ENCODE measurements at regions not wholly inside any gene's neighbourhood (a gene's known extent, or its start where the extent isn't known, plus 50 kb on each side); places are given as distances from the start of the nearest gene placed in this dataset.

GRCh38 chr7:121810831-121811672 is 61.9 kb upstream of the PTPRZ1 start:
- no peak for DNase-seq (ENCODE audit: low read depth in 2 of 2)

- DNase-seq (ENCODE audit: low read depth in 2 of 2), result no peak
These were observed 65.9 kb upstream of the PTPRZ1 start for GRCh38 chr7:121807078-121807477.

- no peak for DNase-seq (ENCODE audit: low read depth in 2 of 2)
These were observed 69.9 kb upstream of the PTPRZ1 start for GRCh38 chr7:121803039-121803438.

GRCh38 chr7:121800916-121801675 is 71.9 kb upstream of the PTPRZ1 start:
- no peak for DNase-seq (ENCODE audit: low read depth in 2 of 2)

- no peak for DNase-seq (ENCODE audit: low read depth in 2 of 2)
These were observed 74.1 kb upstream of the PTPRZ1 start for GRCh38 chr7:121798896-121799295.

- DNase-seq (ENCODE audit: low read depth in 2 of 2), result no peak
These were observed 74.5 kb upstream of the PTPRZ1 start for GRCh38 chr7:121798453-121798840.

GRCh38 chr7:121797657-121798452 is 75.1 kb upstream of the PTPRZ1 start:
- no peak for DNase-seq (ENCODE audit: low read depth in 2 of 2)

- DNase-seq (ENCODE audit: low read depth in 2 of 2), result no peak
These were observed 75.9 kb upstream of the PTPRZ1 start for GRCh38 chr7:121796936-121797656.

- DNase-seq (ENCODE audit: low read depth in 2 of 2), result no peak
These were observed 76.6 kb upstream of the PTPRZ1 start for GRCh38 chr7:121796381-121796780.

GRCh38 chr7:121795736-121796135 is 77.2 kb upstream of the PTPRZ1 start:
- no peak for DNase-seq (ENCODE audit: low read depth in 2 of 2)

GRCh38 chr7:121793716-121794115 is 79.2 kb upstream of the PTPRZ1 start:
- no peak for DNase-seq (ENCODE audit: low read depth in 2 of 2)

- no peak for DNase-seq (ENCODE audit: low read depth in 2 of 2)
These were observed 95.3 kb upstream of the PTPRZ1 start for GRCh38 chr7:121777672-121778071.

- no peak for DNase-seq (ENCODE audit: low read depth in 2 of 2)
These were observed 98.4 kb upstream of the PTPRZ1 start for GRCh38 chr7:121774563-121774962.

GRCh38 chr7:121766676-121767075 is 106.3 kb upstream of the PTPRZ1 start:
- no peak for DNase-seq (ENCODE audit: low read depth in 2 of 2)

- no peak for DNase-seq (ENCODE audit: low read depth in 2 of 2)
These were observed 111.6 kb upstream of the PTPRZ1 start for GRCh38 chr7:121761399-121761798.

- DNase-seq (ENCODE audit: low read depth in 2 of 2), result no peak
These were observed 117.0 kb upstream of the PTPRZ1 start for GRCh38 chr7:121755818-121756552.

- DNase-seq (ENCODE audit: low read depth in 2 of 2), result no peak
These were observed 117.7 kb upstream of the PTPRZ1 start for GRCh38 chr7:121755286-121755685.

- no peak for DNase-seq (ENCODE audit: low read depth in 2 of 2)
These were observed 119.0 kb upstream of the PTPRZ1 start for GRCh38 chr7:121753944-121754343.

- no peak for DNase-seq (ENCODE audit: low read depth in 2 of 2)
These were observed 120.3 kb upstream of the PTPRZ1 start for GRCh38 chr7:121752706-121753105.

GRCh38 chr7:121748546-121748945 is 124.4 kb upstream of the PTPRZ1 start:
- no peak for DNase-seq (ENCODE audit: low read depth in 2 of 2)

GRCh38 chr7:121745856-121746255 is 127.1 kb upstream of the PTPRZ1 start:
- DNase-seq (ENCODE audit: low read depth in 2 of 2), result no peak
